MM.1S (cell line): ENCODE measurements at regions not wholly inside any gene's neighbourhood (a gene's known extent, or its start where the extent isn't known, plus 50 kb on each side); places are given as distances from the start of the nearest gene placed in this dataset.

Source experiments
- DNase-seq: peaks from one replicate; pipeline ENCODE4 v3.0.0-alpha.2; 2015
- H2AFZ ChIP-seq: fragments of 300-600 bp; sonication (generic); 2 replicates; pipeline ENCODE4 v1.6.0; 2016; ENCODE audit warnings: antibody characterized with exemption, low read length
- H3F3A ChIP-seq: fragments of 300-600 bp; sonication (generic); 2 replicates; pipeline ENCODE4 v1.6.1; 2016; ENCODE audit warnings: mild to moderate bottlenecking, antibody characterized with exemption, low read length, moderate library complexity, mixed read lengths; ENCODE audit not compliant: insufficient read depth
- H3K27ac ChIP-seq: fragments of 300-600 bp; sonication (generic); 2 replicates; pipeline ENCODE4 v1.5.1; 2016; ENCODE audit warnings: mild to moderate bottlenecking, low read length
- H3K27me3 ChIP-seq: fragments of 300-600 bp; sonication (generic); replicated peaks from 2 replicates; pipeline ENCODE4 v1.6.0; 2016; ENCODE audit warnings: low read length; ENCODE audit not compliant: insufficient read depth
- H3K36me3 ChIP-seq: fragments of 300-600 bp; sonication (generic); replicated peaks from 2 replicates; pipeline ENCODE4 v1.6.1; 2016; ENCODE audit warnings: mild to moderate bottlenecking, low read length, mixed read lengths; ENCODE audit not compliant: insufficient read depth
- H3K4me1 ChIP-seq: fragments of 300-600 bp; sonication (generic); 2 replicates; pipeline ENCODE4 v1.6.1; 2016; ENCODE audit warnings: low read length, mixed read lengths
- H3K4me2 ChIP-seq: fragments of 300-600 bp; sonication (generic); 2 replicates; pipeline ENCODE4 v1.6.0; 2016; ENCODE audit warnings: low read depth, low read length
- H3K4me3 ChIP-seq: fragments of 300-600 bp; sonication (generic); 2 replicates; pipeline ENCODE4 v1.5.1; 2016; ENCODE audit warnings: low read length, mixed read lengths
- H3K79me2 ChIP-seq: fragments of 300-600 bp; sonication (generic); 2 replicates; pipeline ENCODE4 v1.6.1; 2016; ENCODE audit warnings: mixed run types, low read length, mixed read lengths
- H3K9ac ChIP-seq: fragments of 300-600 bp; sonication (generic); 2 replicates; pipeline ENCODE4 v1.6.1; 2016; ENCODE audit warnings: low read length, mixed read lengths
- H3K9me2 ChIP-seq: fragments of 300-600 bp; sonication (generic); replicated peaks from 2 replicates; pipeline ENCODE4 v1.6.1; 2016; ENCODE audit warnings: mild to moderate bottlenecking, low read length, mixed read lengths; ENCODE audit not compliant: insufficient read depth
- H3K9me3 ChIP-seq: fragments of 300-600 bp; sonication (generic); replicated peaks from 2 replicates; pipeline ENCODE4 v1.6.1; 2016; ENCODE audit warnings: mild to moderate bottlenecking, low read length, mixed read lengths; ENCODE audit not compliant: insufficient read depth
- H4K20me1 ChIP-seq: fragments of 300-600 bp; sonication (generic); 2 replicates; pipeline ENCODE4 v1.6.1; 2016; ENCODE audit warnings: mild to moderate bottlenecking, low read length, moderate library complexity, mixed read lengths; ENCODE audit not compliant: insufficient read depth
- CTCF ChIP-seq: fragments of 300-600 bp; sonication (generic); IDR thresholded peaks from 2 replicates; pipeline ENCODE4 v1.5.1; 2016; ENCODE audit warnings: antibody characterized with exemption, low read length, mixed read lengths
- EZH2 ChIP-seq: fragments of 300-600 bp; sonication (generic); optimal IDR thresholded peaks from 2 replicates; pipeline ENCODE3; 2017; ENCODE audit warnings: low read depth, mild to moderate bottlenecking, antibody characterized with exemption, low read length, mixed read lengths
- EZH2phosphoT487 ChIP-seq: fragments of 300-600 bp; sonication (generic); IDR thresholded peaks from 2 replicates; pipeline ENCODE4 v1.6.1; 2018; ENCODE audit warnings: antibody characterized with exemption, low read length

- no peaks in the 10 kb centered on the region for H3K79me2 ChIP-seq
- no peak overlapping the region for H3K4me3 ChIP-seq
- H3K27ac ChIP-seq = no peak overlapping the region
- no peaks in the 10 kb centered on the region for H3K9me2 ChIP-seq
- H3K4me2 ChIP-seq = no peak overlapping the region
- no peaks in the 10 kb centered on the region for H3K27me3 ChIP-seq
- H3F3A ChIP-seq = no peaks in the 10 kb centered on the region
- no peak for TF ChIP-seq EZH2phosphoT487
- H3K9ac ChIP-seq = no peak overlapping the region
- no peak for DNase-seq
- no peaks in the 10 kb centered on the region for H3K4me1 ChIP-seq
- H2AFZ ChIP-seq = no peak overlapping the region
- no peaks in the 10 kb centered on the region for H3K36me3 ChIP-seq
- no peaks in the 10 kb centered on the region for H3K9me3 ChIP-seq
- H4K20me1 ChIP-seq = no peaks in the 10 kb centered on the region
These were observed 1094.7 kb upstream of the KLHL29 start for GRCh38 chr2:22290302-22290701.

DNA sequence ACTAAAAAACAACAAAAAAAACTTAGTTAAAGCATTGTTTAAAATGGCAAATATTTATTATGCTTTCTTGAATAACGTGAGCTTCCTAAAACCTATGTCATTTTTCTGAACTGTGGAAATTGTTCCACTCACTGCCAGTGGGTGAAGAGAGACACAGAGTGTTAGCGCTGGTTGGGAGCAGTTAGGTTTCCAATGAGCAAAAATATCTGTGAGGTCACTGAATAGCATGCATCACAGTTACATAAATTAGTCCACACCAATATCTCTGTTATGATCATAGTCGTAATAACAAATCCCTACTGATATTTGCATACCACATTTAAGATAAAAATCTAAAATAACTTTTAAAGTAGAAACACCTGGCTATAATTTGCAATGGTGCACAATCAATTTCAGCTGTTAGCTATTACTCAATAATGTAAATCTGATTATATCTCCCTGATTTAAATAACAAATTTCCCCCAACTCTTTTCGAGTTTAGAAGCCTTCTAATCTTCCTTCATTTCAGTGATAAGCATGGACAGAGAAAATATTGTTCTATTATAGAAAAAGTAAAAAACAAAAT is 1094.0 kb upstream of the KLHL29 start:
- no peak overlapping the region for H3K4me2 ChIP-seq
- TF ChIP-seq EZH2 (no peak), EZH2phosphoT487 (no peak), CTCF (no peak)
- no peak for DNase-seq

GRCh38 chr2:22301228-22301627 is 1083.8 kb upstream of the KLHL29 start:
- Histone ChIP-seq H3K27ac (no peak overlapping the region), H3K4me3 (no peak overlapping the region), H3K9ac (no peak overlapping the region), H3K9me3 (no peaks in the 10 kb centered on the region), H3K4me1 (no peaks in the 10 kb centered on the region), H3K27me3 (no peaks in the 10 kb centered on the region), H3K9me2 (no peaks in the 10 kb centered on the region), H3K36me3 (no peaks in the 10 kb centered on the region), H3K79me2 (no peaks in the 10 kb centered on the region), H2AFZ (no peak overlapping the region), H3K4me2 (no peak overlapping the region), H3F3A (no peaks in the 10 kb centered on the region), H4K20me1 (no peaks in the 10 kb centered on the region)
- no peak for DNase-seq
- TF ChIP-seq EZH2phosphoT487 (no peak), CTCF (no peak), EZH2 (no peak)

More for the DNA sequence above, 1094.0 kb upstream of the KLHL29 start:
- H3K4me1 ChIP-seq = no peaks in the 10 kb centered on the region
- no peak overlapping the region for H2AFZ ChIP-seq
- no peaks in the 10 kb centered on the region for H3K9me3 ChIP-seq
- H3K27me3 ChIP-seq = no peaks in the 10 kb centered on the region
- no peaks in the 10 kb centered on the region for H3F3A ChIP-seq
- H3K36me3 ChIP-seq = no peaks in the 10 kb centered on the region
- no peaks in the 10 kb centered on the region for H3K9me2 ChIP-seq
- no peak overlapping the region for H3K9ac ChIP-seq
- no peaks in the 10 kb centered on the region for H4K20me1 ChIP-seq
- no peak overlapping the region for H3K27ac ChIP-seq
- H3K79me2 ChIP-seq = no peaks in the 10 kb centered on the region
- no peak overlapping the region for H3K4me3 ChIP-seq

DNA sequence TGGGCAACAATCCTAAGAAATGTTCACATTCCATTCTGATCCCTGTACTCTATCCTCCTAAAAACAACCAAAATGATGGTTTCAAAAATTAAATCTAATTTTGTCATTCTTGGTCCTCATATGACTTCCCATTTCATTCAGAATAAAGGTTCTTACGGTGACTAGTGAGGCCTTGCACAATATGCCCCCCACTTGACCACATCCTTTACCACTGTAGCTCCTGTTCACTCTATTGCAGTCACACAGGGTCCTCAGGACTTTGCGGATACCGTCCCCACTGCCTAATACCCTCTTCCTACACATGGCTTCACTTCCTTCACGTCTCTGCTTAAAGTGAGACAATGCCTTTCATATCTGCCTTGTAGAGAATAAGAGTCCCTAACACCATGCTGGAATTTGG is 1058.7 kb upstream of the KLHL29 start:
- no peak overlapping the region for H3K27ac ChIP-seq
- no peaks in the 10 kb centered on the region for H3K9me2 ChIP-seq
- H2AFZ ChIP-seq = no peak overlapping the region
- no peaks in the 10 kb centered on the region for H3K36me3 ChIP-seq
- H3K9me3 ChIP-seq = no peaks in the 10 kb centered on the region
- no peaks in the 10 kb centered on the region for H3K79me2 ChIP-seq
- no peaks in the 10 kb centered on the region for H3K4me1 ChIP-seq
- H3K4me2 ChIP-seq = no peak overlapping the region
- no peaks in the 10 kb centered on the region for H3K27me3 ChIP-seq
- no peak overlapping the region for H3K4me3 ChIP-seq
- DNase-seq = no peak
- TF ChIP-seq CTCF = no peak
- no peak for TF ChIP-seq EZH2
- no peak for TF ChIP-seq EZH2phosphoT487
- no peaks in the 10 kb centered on the region for H4K20me1 ChIP-seq
- no peak overlapping the region for H3K9ac ChIP-seq
- H3F3A ChIP-seq = no peaks in the 10 kb centered on the region
